HepG2 (cell line): ENCODE measurements at regions not wholly inside any gene's neighbourhood (a gene's known extent, or its start where the extent isn't known, plus 50 kb on each side); places are given as distances from the start of the nearest gene placed in this dataset.

Experiments
- ATAC-seq: fragments of 200-7000 bp; cut with Tn5 transposase; 3 replicates; pipeline ENCODE4 v1.9.1; 2020; ENCODE audit warnings: mild to moderate bottlenecking, moderate library complexity
- BruUV-seq: library from RNA; stranded (reverse); fragments of 400-500 nt; replicated peaks from 2 replicates; lab custom pipeline; 2021; lab: Mats Ljungman, UMichigan
- CTCF ChIA-PET: fragments of 300-600 bp; formaldehyde crosslinking; extraction: SDS; loops from one replicate; lab custom pipeline; 2021; ENCODE audit warnings: low total read pairs, inconsistent platforms, low intra/inter-chr PET ratio; lab: Yijun Ruan, JAX
- POLR2A ChIA-PET: fragments of 350-600 bp; sonication (Branson Sonifier 250); formaldehyde crosslinking; loops from one replicate; lab custom pipeline; 2020; ENCODE audit warnings: antibody characterized with exemption, inconsistent platforms; lab: Yijun Ruan, JAX
- DNase-seq: peaks from one replicate; pipeline ENCODE4 v3.0.0-alpha.2; 2015; ENCODE audit warnings: low spot score
- FAIRE-seq: peaks from 3 replicates; lab custom pipeline; 2011; peaks lifted over from hg19 to GRCh38; lab: Jason Lieb, UNC
- H2AFZ ChIP-seq: one replicate; pipeline ENCODE4 v1.6.1; 2011; ENCODE audit warnings: low read length, inconsistent platforms
- H3K27ac ChIP-seq: fragments of 300-600 bp; 3 replicates; pipeline ENCODE4 v1.8.0; 2011; ENCODE audit warnings: mixed run types, mild to moderate bottlenecking, mixed read lengths, low read length, inconsistent platforms; ENCODE audit not compliant: insufficient read depth; ENCODE audit errors: extremely low read length
- H3K27me3 ChIP-seq, 2 experiments: fragments of 200-600 bp in 1 of 2; 2 replicates in 1 of 2; 3 replicates in 1 of 2; pipeline versions ENCODE4 v1.6.0 to v1.8.0; 2011; ENCODE audit warnings: low read length in 2 of 2, mild to moderate bottlenecking in 2 of 2, moderate library complexity in 2 of 2, inconsistent platforms in 1 of 2; ENCODE audit not compliant: insufficient read depth in 2 of 2, control insufficient read depth in 1 of 2
- H3K36me3 ChIP-seq, 2 experiments: fragments of 200-600 bp in 1 of 2; replicated peaks in 1 of 2; 2 replicates in 1 of 2; 3 replicates in 1 of 2; pipeline versions ENCODE4 v1.5.1 to v1.8.0; 2011; ENCODE audit warnings: low read length in 2 of 2, inconsistent platforms in 1 of 2; ENCODE audit not compliant: insufficient read depth in 2 of 2, control insufficient read depth in 1 of 2
- H3K4me1 ChIP-seq: 2 replicates; pipeline ENCODE4 v1.5.1; 2012; ENCODE audit warnings: low read length, inconsistent platforms; ENCODE audit not compliant: insufficient read depth
- H3K4me2 ChIP-seq: 2 replicates; pipeline ENCODE4 v1.6.0; 2011; ENCODE audit warnings: low read depth, low read length, inconsistent platforms
- H3K4me3 ChIP-seq, 3 experiments: fragments of 200-600 bp in 1 of 3; sonication (generic), shearing (Covaris generic) in 1 of 3; replicated peaks in 1 of 3; 2 replicates each; pipeline ENCODE4 v1.5.1; 2011 to 2016; ENCODE audit warnings: low read length in 3 of 3, inconsistent platforms in 2 of 3, low read depth in 2 of 3, mild to moderate bottlenecking in 2 of 3, control low read depth in 1 of 3, mixed read lengths in 1 of 3; ENCODE audit not compliant: insufficient read depth in 1 of 3
- H3K79me2 ChIP-seq: one replicate; pipeline ENCODE4 v1.6.1; 2011; ENCODE audit warnings: low read length, inconsistent platforms; ENCODE audit not compliant: insufficient read depth
- H3K9ac ChIP-seq: 2 replicates; pipeline ENCODE4 v1.6.0; 2011; ENCODE audit warnings: mild to moderate bottlenecking, low read depth, low read length, inconsistent platforms; ENCODE audit not compliant: insufficient read depth
- H3K9me3 ChIP-seq: 2 replicates; pipeline ENCODE4 v1.5.1; 2012; ENCODE audit warnings: mild to moderate bottlenecking, low read length
- H4K20me1 ChIP-seq: 2 replicates; pipeline ENCODE4 v1.6.0; 2011; ENCODE audit warnings: inconsistent platforms, mild to moderate bottlenecking, low read length, moderate library complexity; ENCODE audit not compliant: insufficient read depth
- ATF1 ChIP-seq: IDR thresholded peaks from 2 replicates; pipeline ENCODE4 v1.6.1; 2016; ENCODE audit warnings: mild to moderate bottlenecking, control low read depth
- ATF6 ChIP-seq: sonication (generic); formaldehyde crosslinking; conservative IDR thresholded peaks from 2 replicates; pipeline ENCODE4 v1.4.0; 2020; ENCODE audit warnings: missing genetic modification reagents
- MAFF ChIP-seq: IDR thresholded peaks from 2 replicates; pipeline ENCODE4 v1.6.1; 2011; ENCODE audit warnings: low read depth, low read length, improper control_type of control experiment
- POLR2AphosphoS5 ChIP-seq: IDR thresholded peaks from 2 replicates; pipeline ENCODE4 v1.6.1; 2012; ENCODE audit warnings: low read depth, low read length
- REST ChIP-seq, 2 experiments: IDR thresholded peaks; 2 replicates each; pipeline ENCODE4 v1.6.1; 2011 to 2012; ENCODE audit warnings: low read length in 2 of 2, borderline replicate concordance in 1 of 2, low read depth in 1 of 2, mild to moderate bottlenecking in 1 of 2, moderate library complexity in 1 of 2
- SRY ChIP-seq: sonication (generic); formaldehyde crosslinking; IDR thresholded peaks from 2 replicates; pipeline ENCODE4 v1.8.0; 2022; ENCODE audit warnings: mild to moderate bottlenecking, missing genetic modification reagents
- TARDBP ChIP-seq: sonication (generic); formaldehyde crosslinking; IDR thresholded peaks from 2 replicates; pipeline ENCODE4 v1.8.0; 2022; ENCODE audit warnings: mild to moderate bottlenecking, missing genetic modification reagents
- U2AF1 ChIP-seq: fragments of 200-400 bp; formaldehyde crosslinking; optimal IDR thresholded peaks from 2 replicates; pipeline ENCODE3; 2017; ENCODE audit warnings: mild to moderate bottlenecking, low read depth, low read length
- ZBTB10 ChIP-seq: sonication (generic); formaldehyde crosslinking; IDR thresholded peaks from 2 replicates; pipeline ENCODE4 v1.4.0; 2020; ENCODE audit warnings: missing genetic modification reagents, borderline replicate concordance
- ZBTB46 ChIP-seq: sonication (generic); formaldehyde crosslinking; IDR thresholded peaks from 2 replicates; pipeline ENCODE4 v1.4.0; 2020; ENCODE audit warnings: mild to moderate bottlenecking, missing genetic modification reagents, borderline replicate concordance
- ZNF256 ChIP-seq: sonication (generic); formaldehyde crosslinking; conservative IDR thresholded peaks from 2 replicates; pipeline ENCODE4 v1.4.0; 2020; ENCODE audit warnings: missing genetic modification reagents
- ZNF513 ChIP-seq: sonication (generic); formaldehyde crosslinking; conservative IDR thresholded peaks from 2 replicates; pipeline ENCODE4 v1.5.0; 2020; ENCODE audit warnings: missing genetic modification reagents
- ZNF790 ChIP-seq: sonication (generic); formaldehyde crosslinking; IDR thresholded peaks from 2 replicates; pipeline ENCODE4 v1.8.0; 2022; ENCODE audit warnings: missing genetic modification reagents, mild to moderate bottlenecking, borderline replicate concordance
- WGBS: methylation state at CpG from one replicate; pipeline ENCODE4 v1.1.6; 2017; ENCODE audit warnings: low lambda C conversion rate; 5-methylcytosine and 5-hydroxymethylcytosine counted together
- in situ Hi-C: cut with HindIII; loops from 2 replicates; pipeline ENCODE4 v1.10.0; 2017; ENCODE audit warnings: low pct_unique_long_range_greater_than_20kb; ENCODE audit not compliant: extremely low pct_ligation_motif_present
- intact Hi-C: fragments of 100-400 bp; cut with micrococcal nuclease; formaldehyde crosslinking; loops from one replicate; pipeline ENCODE4 v1.10.0; 2022; ENCODE audit not compliant: unreplicated experiment

GRCh38 chr11:95575517-95575916 is 214.1 kb downstream of the FAM76B start:
- H3K79me2 ChIP-seq, result no peaks in the 10 kb centered on the region
- ATAC-seq, result no peak
- BruUV-seq, result no TSS peak
- H3K36me3 ChIP-seq, result no peaks in the 10 kb centered on the region
- intact Hi-C loops, result loop anchor here (10.0 kb wide), 1 partner anchor 101 kb away; no protein-coding TSS in a partner anchor
- no peak for DNase-seq
- ChIA-PET CTCF (no interaction called here), POLR2A (no interaction called here)
- 3% methylated on average over 2 of the region's 2 CpGs for WGBS
- no peak overlapping the region for H2AFZ ChIP-seq
- no peak overlapping the region for H3K4me3 ChIP-seq
- H3K9ac ChIP-seq, result no peak overlapping the region
- no peaks in the 10 kb centered on the region for H3K9me3 ChIP-seq
- H3K27ac ChIP-seq, result no peak overlapping the region
- no peaks in the 10 kb centered on the region for H3K27me3 ChIP-seq
- H4K20me1 ChIP-seq, result no peaks in the 10 kb centered on the region
- no peak for FAIRE-seq
- in situ Hi-C loops, result no loop called here
- H3K4me2 ChIP-seq, result no peak overlapping the region
- no peaks in the 10 kb centered on the region for H3K4me1 ChIP-seq
- TF ChIP-seq ZNF513 (CRISPR knock-in tag) (no peak), ZBTB10 (CRISPR knock-in tag) (no peak), ZBTB46 (CRISPR knock-in tag) (no peak), ZNF256 (CRISPR knock-in tag) (no peak), TARDBP (CRISPR knock-in tag) (no peak), SRY (no peak), POLR2AphosphoS5 (no peak), REST (IDR thresholded peaks at IDR 0.05; ENCODE audit: borderline replicate concordance in 1 of 2, low read depth in 1 of 2, low read length in 2 of 2) (no peak), ATF6 (CRISPR knock-in tag) (no peak), ATF1 (CRISPR knock-in tag) (no peak), ZNF790 (CRISPR knock-in tag) (no peak), U2AF1 (no peak), MAFF (no peak)
